ENCODE measurements at regions not wholly inside any gene's neighbourhood (a gene's known extent, or its start where the extent isn't known, plus 50 kb on each side); places are given as distances from the start of the nearest gene placed in this dataset.

- TF ChIP-seq CTCF (IDR thresholded peaks at IDR 0.05; ENCODE audit: low read depth, low read length), result no peak
- Histone ChIP-seq H3K4me1 (ENCODE audit: low read depth) (no peaks in the 10 kb centered on the region), H3K9me3 (ENCODE audit: low read depth) (no peaks in the 10 kb centered on the region), H3K36me3 (no peaks in the 10 kb centered on the region), H3K4me3 (no peak overlapping the region), H3K27ac (no peak overlapping the region), H3K27me3 (no peaks in the 10 kb centered on the region)
- no peak for DNase-seq (ENCODE audit: low read depth in 1 of 2, low spot score in 1 of 2)
Observed at GRCh38 chr15:34700891-34701427, 53.8 kb downstream of the GJD2 start.

GRCh38 chr15:34699968-34700640 lies 54.7 kb downstream of the GJD2 start:
- TF ChIP-seq CTCF (IDR thresholded peaks at IDR 0.05; ENCODE audit: low read depth, low read length), result no peak
- H3K4me3 ChIP-seq, result no peak overlapping the region
- no peaks in the 10 kb centered on the region for H3K4me1 ChIP-seq (ENCODE audit: low read depth)
- H3K36me3 ChIP-seq, result no peaks in the 10 kb centered on the region
- H3K27ac ChIP-seq, result no peak overlapping the region
- H3K9me3 ChIP-seq (ENCODE audit: low read depth), result no peaks in the 10 kb centered on the region
- H3K27me3 ChIP-seq, result no peaks in the 10 kb centered on the region
- DNase-seq (ENCODE audit: low read depth in 1 of 2, low spot score in 1 of 2), result peak in 1 of 2 donors; percentile 7

GRCh38 chr15:34696506-34696905 lies 58.3 kb downstream of the GJD2 start:
- H3K36me3 ChIP-seq, result no peaks in the 10 kb centered on the region
- no peaks in the 10 kb centered on the region for H3K4me1 ChIP-seq (ENCODE audit: low read depth)
- H3K9me3 ChIP-seq (ENCODE audit: low read depth), result no peaks in the 10 kb centered on the region
- DNase-seq (ENCODE audit: low read depth in 1 of 2, low spot score in 1 of 2), result no peak
- no peak overlapping the region for H3K27ac ChIP-seq
- H3K4me3 ChIP-seq, result no peak overlapping the region
- no peaks in the 10 kb centered on the region for H3K27me3 ChIP-seq
- TF ChIP-seq CTCF (IDR thresholded peaks at IDR 0.05; ENCODE audit: low read depth, low read length), result no peak

- Histone ChIP-seq H3K4me1 (ENCODE audit: low read depth) (no peaks in the 10 kb centered on the region), H3K27ac (no peak overlapping the region), H3K36me3 (no peaks in the 10 kb centered on the region), H3K9me3 (ENCODE audit: low read depth) (no peaks in the 10 kb centered on the region), H3K4me3 (no peak overlapping the region), H3K27me3 (no peaks in the 10 kb centered on the region)
- TF ChIP-seq CTCF (IDR thresholded peaks at IDR 0.05; ENCODE audit: low read depth, low read length), result no peak
- no peak for DNase-seq (ENCODE audit: low read depth in 1 of 2, low spot score in 1 of 2)
Observed at GRCh38 chr15:34693053-34693744, 61.6 kb downstream of the GJD2 start.

GRCh38 chr15:34691034-34691433 lies 63.8 kb downstream of the GJD2 start:
- no peak for DNase-seq (ENCODE audit: low read depth in 1 of 2, low spot score in 1 of 2)
- Histone ChIP-seq H3K27ac (no peak overlapping the region), H3K4me3 (no peak overlapping the region), H3K27me3 (no peaks in the 10 kb centered on the region), H3K9me3 (ENCODE audit: low read depth) (no peaks in the 10 kb centered on the region), H3K36me3 (no peaks in the 10 kb centered on the region), H3K4me1 (ENCODE audit: low read depth) (no peaks in the 10 kb centered on the region)
- no peak for TF ChIP-seq CTCF (IDR thresholded peaks at IDR 0.05; ENCODE audit: low read depth, low read length)

All from cardiac muscle cell (in vitro differentiated cells and primary cell).